SU-DHL-6 (cell line): ENCODE measurements at regions not wholly inside any gene's neighbourhood (a gene's known extent, or its start where the extent isn't known, plus 50 kb on each side); places are given as distances from the start of the nearest gene placed in this dataset.
"Not testable (repeated sequence)": the region's sequence is repeated elsewhere in the genome, so short reads cannot be mapped to it uniquely, and the experiment has no call there.

Experiments
- EZH2phosphoT487 ChIP-seq: fragments of 200-600 bp; sonication (generic), shearing (Covaris generic); conservative IDR thresholded peaks from 2 replicates; pipeline ENCODE4 v1.6.1; 2018; ENCODE audit warnings: mild to moderate bottlenecking, antibody characterized with exemption, low read length, moderate library complexity, mixed read lengths
- TF ChIP-seq, protein P1 (sequence below): fragments of 200-600 bp; sonication (generic); IDR thresholded peaks from one replicate; pipeline ENCODE4 v1.5.1; 2017; ENCODE audit warnings: antibody characterized with exemption, mild to moderate bottlenecking, low read length, moderate library complexity; ENCODE audit not compliant: insufficient read depth, poor library complexity, severe bottlenecking

DNA sequence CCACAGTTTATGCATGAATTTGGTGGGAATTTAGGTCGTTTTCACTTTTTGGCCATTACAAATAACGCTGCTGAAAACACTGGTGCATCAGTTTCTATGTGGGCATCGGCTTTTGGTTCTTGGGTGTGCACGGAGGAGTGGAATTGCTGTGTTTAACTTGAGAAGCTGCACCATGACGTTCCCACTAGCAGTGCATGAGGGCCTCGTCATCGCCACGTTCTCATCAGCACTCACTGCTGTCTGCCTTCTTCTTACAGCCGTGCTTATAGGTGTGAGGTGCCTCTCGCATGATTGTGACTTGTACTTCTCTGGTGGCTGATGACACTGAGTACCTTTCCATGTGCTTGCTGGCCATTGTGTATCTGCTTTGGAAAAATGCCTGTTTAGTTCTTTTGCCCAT lies 204.4 kb downstream of the BANP start:
- TF ChIP-seq, protein P1, sequence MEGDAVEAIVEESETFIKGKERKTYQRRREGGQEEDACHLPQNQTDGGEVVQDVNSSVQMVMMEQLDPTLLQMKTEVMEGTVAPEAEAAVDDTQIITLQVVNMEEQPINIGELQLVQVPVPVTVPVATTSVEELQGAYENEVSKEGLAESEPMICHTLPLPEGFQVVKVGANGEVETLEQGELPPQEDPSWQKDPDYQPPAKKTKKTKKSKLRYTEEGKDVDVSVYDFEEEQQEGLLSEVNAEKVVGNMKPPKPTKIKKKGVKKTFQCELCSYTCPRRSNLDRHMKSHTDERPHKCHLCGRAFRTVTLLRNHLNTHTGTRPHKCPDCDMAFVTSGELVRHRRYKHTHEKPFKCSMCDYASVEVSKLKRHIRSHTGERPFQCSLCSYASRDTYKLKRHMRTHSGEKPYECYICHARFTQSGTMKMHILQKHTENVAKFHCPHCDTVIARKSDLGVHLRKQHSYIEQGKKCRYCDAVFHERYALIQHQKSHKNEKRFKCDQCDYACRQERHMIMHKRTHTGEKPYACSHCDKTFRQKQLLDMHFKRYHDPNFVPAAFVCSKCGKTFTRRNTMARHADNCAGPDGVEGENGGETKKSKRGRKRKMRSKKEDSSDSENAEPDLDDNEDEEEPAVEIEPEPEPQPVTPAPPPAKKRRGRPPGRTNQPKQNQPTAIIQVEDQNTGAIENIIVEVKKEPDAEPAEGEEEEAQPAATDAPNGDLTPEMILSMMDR = not testable (repeated sequence)
- not testable (repeated sequence) for TF ChIP-seq EZH2phosphoT487
